ENCODE measurements at regions not wholly inside any gene's neighbourhood (a gene's known extent, or its start where the extent isn't known, plus 50 kb on each side); places are given as distances from the start of the nearest gene placed in this dataset.
"Not testable (repeated sequence)": the region's sequence is repeated elsewhere in the genome, so short reads cannot be mapped to it uniquely, and the experiment has no call there.

- DNase-seq: peak in 8 of 56 donors; percentile 21 to 57 (median 26)
These were observed 105.5 kb upstream of the IL12A start for GRCh38 chr3:159882790-159883779.

- DNase-seq: no peak
These were observed 103.8 kb upstream of the IL12A start for GRCh38 chr3:159884661-159885402.

- DNase-seq: no peak
These were observed 102.6 kb upstream of the IL12A start for GRCh38 chr3:159886050-159886449.

GRCh38 chr3:159886530-159886929 is 102.1 kb upstream of the IL12A start:
- DNase-seq: not testable (repeated sequence)

GRCh38 chr3:159887168-159887567 is 101.5 kb upstream of the IL12A start:
- no peak for DNase-seq

GRCh38 chr3:159887911-159888310 is 100.7 kb upstream of the IL12A start:
- no peak for DNase-seq

GRCh38 chr3:159892171-159892795 is 96.4 kb upstream of the IL12A start:
- DNase-seq: peak in 28 of 56 donors; percentile 16 to 77 (median 35)

GRCh38 chr3:159892801-159893200 is 95.8 kb upstream of the IL12A start:
- no peak for DNase-seq

- DNase-seq: peak in 13 of 56 donors; percentile 23 to 58 (median 46)
These were observed 94.2 kb upstream of the IL12A start for GRCh38 chr3:159894386-159894785.

GRCh38 chr3:159895430-159895829 is 93.2 kb upstream of the IL12A start:
- no peak for DNase-seq

GRCh38 chr3:159896543-159896942 is 92.1 kb upstream of the IL12A start:
- no peak for DNase-seq

- no peak for DNase-seq
These were observed 91.1 kb upstream of the IL12A start for GRCh38 chr3:159897331-159898075.

- no peak for DNase-seq
These were observed 90.5 kb upstream of the IL12A start for GRCh38 chr3:159898147-159898546.

GRCh38 chr3:159899166-159899565 is 89.5 kb upstream of the IL12A start:
- DNase-seq: no peak

GRCh38 chr3:159902546-159903314 is 85.9 kb upstream of the IL12A start:
- DNase-seq: no peak

GRCh38 chr3:159904455-159904854 is 84.2 kb upstream of the IL12A start:
- no peak for DNase-seq

GRCh38 chr3:159904911-159905310 is 83.7 kb upstream of the IL12A start:
- no peak for DNase-seq

GRCh38 chr3:159907828-159908227 is 80.8 kb upstream of the IL12A start:
- no peak for DNase-seq

- no peak for DNase-seq
These were observed 77.5 kb upstream of the IL12A start for GRCh38 chr3:159910991-159911663.

- no peak for DNase-seq
These were observed 77.0 kb upstream of the IL12A start for GRCh38 chr3:159911664-159912037.
